IMR-90 (cell line): ENCODE measurements at regions not wholly inside any gene's neighbourhood (a gene's known extent, or its start where the extent isn't known, plus 50 kb on each side); places are given as distances from the start of the nearest gene placed in this dataset.

Source experiments
- ATAC-seq: fragments of 200-7000 bp; cut with Tn5 transposase; 2 replicates; pipeline ENCODE4 v1.9.1; 2020; ENCODE audit warnings: low read depth, mild to moderate bottlenecking, moderate library complexity
- BruUV-seq: library from RNA; stranded (reverse); fragments of 400-500 nt; replicated peaks from 2 replicates; lab custom pipeline; 2021; lab: Mats Ljungman, UMichigan
- CTCF ChIA-PET: fragments of 300-600 bp; formaldehyde crosslinking; extraction: SDS; loops from one replicate; lab custom pipeline; 2021; ENCODE audit warnings: antibody characterized with exemption; lab: Yijun Ruan, JAX
- POLR2A ChIA-PET: fragments of 300-600 bp; sonication (Branson Sonifier 250); formaldehyde crosslinking; loops from one replicate; lab custom pipeline; 2022; ENCODE audit warnings: antibody characterized with exemption; ENCODE audit not compliant: unreplicated experiment; lab: Charles Lee
- DNase-seq: peaks from one replicate; pipeline ENCODE4 v3.0.0; 2013
- H2AFZ ChIP-seq: replicated peaks from 2 replicates; pipeline ENCODE3; 2013; ENCODE audit warnings: low read length, mild to moderate bottlenecking; ENCODE audit not compliant: poor library complexity
- H2AK5ac ChIP-seq: 2 replicates; pipeline ENCODE4 v1.6.1; 2013; ENCODE audit warnings: low read depth, low read length, inconsistent platforms
- H2AK9ac ChIP-seq: replicated peaks from 2 replicates; pipeline ENCODE3; 2013; ENCODE audit warnings: mild to moderate bottlenecking, low read depth, low read length, moderate library complexity; ENCODE audit not compliant: poor library complexity
- H2BK120ac ChIP-seq: 2 replicates; pipeline ENCODE4 v1.6.1; 2013; ENCODE audit warnings: low read depth, low read length, inconsistent platforms
- H2BK15ac ChIP-seq: 3 replicates; pipeline ENCODE4 v1.6.1; 2013; ENCODE audit warnings: low read depth, low read length, inconsistent platforms
- H2BK20ac ChIP-seq: 2 replicates; pipeline ENCODE4 v1.6.1; 2013; ENCODE audit warnings: low read depth, mild to moderate bottlenecking, inconsistent platforms, low read length, moderate library complexity
- H2BK5ac ChIP-seq: 2 replicates; pipeline ENCODE4 v1.6.1; 2013; ENCODE audit warnings: mild to moderate bottlenecking, low read depth, low read length, inconsistent platforms; ENCODE audit not compliant: poor library complexity, severe bottlenecking
- H3K14ac ChIP-seq: replicated peaks from 2 replicates; pipeline ENCODE4 v1.6.1; 2013; ENCODE audit warnings: low read depth, low read length, inconsistent platforms
- H3K18ac ChIP-seq: 2 replicates; pipeline ENCODE4 v1.6.1; 2013; ENCODE audit warnings: low read depth, low read length, control low read depth
- H3K23ac ChIP-seq: 2 replicates; pipeline ENCODE4 v1.6.1; 2013; ENCODE audit warnings: low read depth, low read length, inconsistent platforms
- H3K27ac ChIP-seq: 2 replicates; pipeline ENCODE4 v1.5.1; 2013; ENCODE audit warnings: mild to moderate bottlenecking, control low read depth, low read length; ENCODE audit not compliant: insufficient read depth
- H3K27me3 ChIP-seq: 2 replicates; pipeline ENCODE4 v1.6.1; 2013; ENCODE audit warnings: low read length; ENCODE audit not compliant: control insufficient read depth, insufficient read depth
- H3K36me3 ChIP-seq: 2 replicates; pipeline ENCODE4 v1.6.1; 2013; ENCODE audit warnings: low read length, mixed read lengths; ENCODE audit not compliant: control insufficient read depth, insufficient read depth
- H3K4ac ChIP-seq: 2 replicates; pipeline ENCODE4 v1.6.1; 2013; ENCODE audit warnings: low read depth, low read length, inconsistent platforms
- H3K4me1 ChIP-seq: 2 replicates; pipeline ENCODE4 v1.6.1; 2013; ENCODE audit warnings: low read length, mixed read lengths; ENCODE audit not compliant: control insufficient read depth, insufficient read depth
- H3K4me2 ChIP-seq: 2 replicates; pipeline ENCODE4 v1.6.1; 2013; ENCODE audit warnings: low read depth, mild to moderate bottlenecking, control low read depth, low read length, moderate library complexity
- H3K4me3 ChIP-seq: 2 replicates; pipeline ENCODE4 v1.5.1; 2013; ENCODE audit warnings: low read depth, mild to moderate bottlenecking, control low read depth, low read length, moderate library complexity; ENCODE audit not compliant: insufficient read depth
- H3K56ac ChIP-seq: 2 replicates; pipeline ENCODE4 v1.6.1; 2013; ENCODE audit warnings: low read length, inconsistent platforms; ENCODE audit not compliant: insufficient read depth; ENCODE audit errors: extremely low read depth
- H3K79me1 ChIP-seq, 2 experiments: 2 replicates each; pipeline ENCODE4 v1.6.1; 2013; ENCODE audit warnings: low read length in 2 of 2, inconsistent platforms in 1 of 2, low read depth in 1 of 2
- H3K9ac ChIP-seq: 2 replicates; pipeline ENCODE4 v1.6.1; 2013; ENCODE audit warnings: low read depth, low read length, control low read depth
- H3K9me1 ChIP-seq: 2 replicates; pipeline ENCODE4 v1.6.1; 2013; ENCODE audit warnings: low read length, inconsistent platforms; ENCODE audit not compliant: insufficient read depth
- H3K9me3 ChIP-seq: 2 replicates; pipeline ENCODE4 v1.6.1; 2013; ENCODE audit warnings: low read length; ENCODE audit not compliant: control insufficient read depth, insufficient read depth
- H4K20me1 ChIP-seq: 2 replicates; pipeline ENCODE4 v1.6.1; 2013; ENCODE audit warnings: low read length, inconsistent platforms; ENCODE audit not compliant: insufficient read depth
- H4K5ac ChIP-seq: 2 replicates; pipeline ENCODE4 v1.6.1; 2013; ENCODE audit warnings: mild to moderate bottlenecking, low read depth, low read length, control low read depth
- H4K8ac ChIP-seq, 2 experiments: 2 replicates each; pipeline ENCODE4 v1.6.1; 2013; ENCODE audit warnings: low read depth in 2 of 2, low read length in 2 of 2, control low read depth in 1 of 2, inconsistent platforms in 1 of 2
- H4K91ac ChIP-seq: 2 replicates; pipeline ENCODE4 v1.6.1; 2013; ENCODE audit warnings: low read depth, low read length, inconsistent platforms; ENCODE audit not compliant: insufficient read depth
- CEBPB ChIP-seq: IDR thresholded peaks from 2 replicates; pipeline ENCODE4 v1.6.1; 2012; ENCODE audit warnings: low read depth, low read length, improper control_type of control experiment
- POLR2A ChIP-seq: IDR thresholded peaks from 2 replicates; pipeline ENCODE4 v1.6.1; 2012; ENCODE audit warnings: mild to moderate bottlenecking, low read depth, low read length
- WGBS, 2 experiments: methylation state at CpG; one replicate each; pipeline versions ENCODE4 v1.1.5 to v1.1.7; 2013; ENCODE audit warnings: missing lambda C conversion rate in 2 of 2; ENCODE audit not compliant: insufficient read length in 1 of 2; ENCODE audit errors: extremely low coverage in 2 of 2; 5-methylcytosine and 5-hydroxymethylcytosine counted together
- dilution Hi-C: fragments of 300-500 bp; cut with HindIII; formaldehyde crosslinking; loops from one replicate; pipeline ENCODE4 v1.14.3; 2018; ENCODE audit warnings: low sequenced_read_pairs; ENCODE audit not compliant: unreplicated experiment
- in situ Hi-C: fragments of 300-500 bp; cut with MboI; formaldehyde crosslinking; loops from 3 replicates; pipeline ENCODE4 v1.14.3; 2019; ENCODE audit warnings: low sequenced_read_pairs, inconsistent platforms, mixed read lengths
- intact Hi-C: fragments of 100-400 bp; cut with micrococcal nuclease; formaldehyde crosslinking; loops from 2 replicates; pipeline ENCODE4 v1.10.0; 2022

DNA sequence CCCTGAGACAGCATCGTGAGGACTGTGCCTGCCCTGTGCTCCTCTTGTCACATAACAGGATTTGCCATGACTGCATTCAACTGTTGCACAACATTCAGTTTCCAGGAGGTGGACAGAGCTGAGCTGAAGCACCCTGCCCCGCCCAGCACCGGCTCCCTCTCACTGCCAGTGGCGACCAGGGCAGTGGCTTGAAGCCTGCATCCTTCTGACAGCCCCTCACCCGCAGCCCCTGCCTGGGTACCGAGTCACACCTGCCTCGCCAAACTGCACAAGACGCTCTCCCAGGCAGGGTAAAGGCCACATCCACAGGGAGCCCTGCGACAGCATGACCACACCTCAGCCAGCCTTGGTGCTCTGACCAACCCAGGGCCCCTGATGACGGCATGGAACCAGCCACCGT is 59.9 kb upstream of the ZNF354A start:
- H2BK20ac ChIP-seq = no peak overlapping the region
- no peaks in the 10 kb centered on the region for H3K9me1 ChIP-seq
- no peak overlapping the region for H2AFZ ChIP-seq
- H3K56ac ChIP-seq = no peak overlapping the region
- no peak overlapping the region for H4K8ac ChIP-seq
- ChIA-PET CTCF (no interaction called here), POLR2A (no interaction called here)
- H3K4me3 ChIP-seq = no peak overlapping the region
- no peaks in the 10 kb centered on the region for H3K79me1 ChIP-seq
- dilution Hi-C loops = no loop called here
- H2AK9ac ChIP-seq = no peak overlapping the region
- no peak overlapping the region for H2BK15ac ChIP-seq
- H2BK5ac ChIP-seq = no peak overlapping the region
- in situ Hi-C loops = no loop called here
- ATAC-seq = no peak
- no peaks in the 10 kb centered on the region for H3K36me3 ChIP-seq
- no peak overlapping the region for H3K4ac ChIP-seq
- WGBS, 2 experiments = 64% methylated on average over 10 of the region's 11 CpGs; no CpG with 5 or more reads in 1 of the 2 experiments
- no peak overlapping the region for H2AK5ac ChIP-seq
- H4K5ac ChIP-seq = no peak overlapping the region
- TF ChIP-seq POLR2A (no peak), CEBPB (peak; percentile 27; the same call in 1 of the 2 replicates)
- no peaks in the 10 kb centered on the region for H3K4me1 ChIP-seq
- H3K9ac ChIP-seq = no peak overlapping the region
- H3K18ac ChIP-seq = no peak overlapping the region
- no peak overlapping the region for H3K14ac ChIP-seq
- no peak overlapping the region for H2BK120ac ChIP-seq
- DNase-seq = no peak
- no peaks in the 10 kb centered on the region for H4K20me1 ChIP-seq
- H3K27ac ChIP-seq = no peak overlapping the region
- no TSS peak for BruUV-seq
- H3K27me3 ChIP-seq = no peaks in the 10 kb centered on the region
- intact Hi-C loops = no loop called here
- no peak overlapping the region for H3K4me2 ChIP-seq
- H3K23ac ChIP-seq = no peak overlapping the region
- H3K9me3 ChIP-seq = peaks cover 54% of the 10 kb centered on the region
- no peak overlapping the region for H4K91ac ChIP-seq
